Choroid plexus epithelial cell (primary cell): ENCODE measurements at regions not wholly inside any gene's neighbourhood (a gene's known extent, or its start where the extent isn't known, plus 50 kb on each side); places are given as distances from the start of the nearest gene placed in this dataset.
"Not testable (repeated sequence)": the region's sequence is repeated elsewhere in the genome, so short reads cannot be mapped to it uniquely, and the experiment has no call there.

Source experiments
- DNase-seq: peaks from one replicate; pipeline ENCODE4 v3.0.0-alpha.2; 2010; ENCODE audit warnings: low read depth
- H3K4me3 ChIP-seq: 2 replicates; pipeline ENCODE4 v1.5.1; 2011; ENCODE audit warnings: low read depth, mild to moderate bottlenecking, control low read depth, low read length, moderate library complexity
- CTCF ChIP-seq: conservative IDR thresholded peaks from 2 replicates; pipeline ENCODE4 v1.5.1; 2011; ENCODE audit warnings: low read depth, mild to moderate bottlenecking, control low read depth, inconsistent platforms, low read length, moderate library complexity

- TF ChIP-seq CTCF, result no peak
- DNase-seq, result no peak
- H3K4me3 ChIP-seq, result no peak overlapping the region
Measured at GRCh38 chr2:19104503-19104902, 253.9 kb downstream of the OSR1 start.

GRCh38 chr2:19102696-19103423 lies 255.6 kb downstream of the OSR1 start:
- TF ChIP-seq CTCF, result no peak
- H3K4me3 ChIP-seq, result no peak overlapping the region
- no peak for DNase-seq

- H3K4me3 ChIP-seq, result no peak overlapping the region
- no peak for TF ChIP-seq CTCF
- DNase-seq, result no peak
Measured at GRCh38 chr2:19101968-19102367, 256.5 kb downstream of the OSR1 start.

- TF ChIP-seq CTCF, result no peak
- H3K4me3 ChIP-seq, result no peak overlapping the region
- DNase-seq, result no peak
Measured at GRCh38 chr2:19100570-19100969, 257.9 kb downstream of the OSR1 start.

GRCh38 chr2:19099181-19099580 lies 259.2 kb downstream of the OSR1 start:
- no peak overlapping the region for H3K4me3 ChIP-seq
- no peak for TF ChIP-seq CTCF
- no peak for DNase-seq

GRCh38 chr2:19098467-19099160 lies 259.8 kb downstream of the OSR1 start:
- no peak for TF ChIP-seq CTCF
- DNase-seq, result no peak
- no peak overlapping the region for H3K4me3 ChIP-seq

GRCh38 chr2:19089476-19089875 lies 268.9 kb downstream of the OSR1 start:
- DNase-seq, H3K4me3 ChIP-seq: not testable (repeated sequence)
